ENCODE measurements at regions not wholly inside any gene's neighbourhood (a gene's known extent, or its start where the extent isn't known, plus 50 kb on each side); places are given as distances from the start of the nearest gene placed in this dataset.

DNA sequence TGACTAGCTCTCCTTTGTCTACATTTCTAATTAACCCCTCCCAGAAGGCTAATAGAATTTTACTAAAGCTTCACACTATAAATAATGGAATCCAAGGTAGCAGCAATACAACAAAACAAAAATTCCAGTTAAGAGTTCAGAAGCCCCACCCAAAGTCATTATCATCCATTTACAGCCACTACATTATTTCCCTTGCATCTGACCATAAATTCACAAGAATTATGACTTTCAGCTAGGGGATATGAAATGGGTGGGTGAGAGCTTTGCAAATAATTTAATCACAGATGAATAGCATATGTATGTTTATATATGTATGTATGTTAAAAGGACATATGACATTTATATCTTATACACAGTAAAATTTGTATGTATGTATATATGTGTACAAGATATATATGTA lies 65.3 kb upstream of the PTGDR start:
- in situ Hi-C loops (cut with MboI; ENCODE audit: low pct_ligation_motif_present in 1 of 4, low pct_unique_long_range_greater_than_20kb in 1 of 4, low sequenced_read_pairs in 3 of 4) (no loop called here), intact Hi-C loops (cut with DNase I; ENCODE audit: low total_unique reads) (no loop called here)
- Histone ChIP-seq H3K9me3 (no peaks in the 10 kb centered on the region), H3K27me3 (no peaks in the 10 kb centered on the region), H3K4me1 (no peaks in the 10 kb centered on the region), H3K4me3 (no peak overlapping the region), H3K36me3 (no peaks in the 10 kb centered on the region), H3K27ac (no peak overlapping the region)
- no peak for DNase-seq
- TF ChIP-seq EP300 (IDR thresholded peaks at IDR 0.05; ENCODE audit: low read depth) = no peak
- TF ChIP-seq CTCF (IDR thresholded peaks at IDR 0.05) = no peak
- TF ChIP-seq POLR2A (IDR thresholded peaks at IDR 0.05) = no peak

GRCh38 chr14:52190337-52190931 lies 77.1 kb upstream of the PTGDR start:
- WGBS, 2 donors (ENCODE audit: low coverage in 1 of 2) = 93 to 94% methylated on average over 2 to 4 of the region's 4 CpGs
- no peak overlapping the region for H3K4me3 ChIP-seq
- intact Hi-C loops (cut with DNase I; ENCODE audit: low total_unique reads) (no loop called here), in situ Hi-C loops (cut with MboI; ENCODE audit: low pct_ligation_motif_present in 1 of 4, low pct_unique_long_range_greater_than_20kb in 1 of 4, low sequenced_read_pairs in 3 of 4) (no loop called here)
- peaks cover 0 to under 1% of the 10 kb centered on the region in 2 donors for H3K9me3 ChIP-seq
- H3K4me1 ChIP-seq = no peaks in the 10 kb centered on the region
- no peaks in the 10 kb centered on the region for H3K36me3 ChIP-seq
- no peak overlapping the region for H3K27ac ChIP-seq
- no peaks in the 10 kb centered on the region for H3K27me3 ChIP-seq
- TF ChIP-seq CTCF (IDR thresholded peaks at IDR 0.05) = no peak
- DNase-seq = no peak

DNA sequence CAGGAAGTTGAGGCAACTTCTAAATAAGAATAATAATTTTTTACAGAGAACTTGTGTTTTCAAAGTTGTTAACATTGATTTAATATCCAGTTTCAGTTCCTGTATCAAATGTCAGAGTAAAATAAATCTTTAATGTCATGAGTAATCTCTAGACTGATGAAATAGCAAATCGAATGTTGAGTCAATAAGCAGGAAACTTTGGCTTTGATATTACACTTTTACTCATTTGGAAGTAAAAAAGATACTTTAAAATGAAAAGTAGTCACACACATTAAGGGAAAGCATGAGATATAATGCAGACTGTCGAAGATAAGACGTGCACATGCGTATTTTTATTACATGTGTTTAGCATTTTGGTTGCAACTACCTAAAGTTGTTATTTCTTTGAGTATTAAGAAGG lies 78.2 kb upstream of the PTGDR start:
- no peak for TF ChIP-seq POLR2AphosphoS5 (IDR thresholded peaks at IDR 0.05)
- TF ChIP-seq POLR2A (IDR thresholded peaks at IDR 0.05) = no peak
- no peak for TF ChIP-seq CTCF (IDR thresholded peaks at IDR 0.05)
- no peak for TF ChIP-seq EP300 (IDR thresholded peaks at IDR 0.05; ENCODE audit: low read depth)
- no peak for DNase-seq
- intact Hi-C loops (cut with DNase I; ENCODE audit: low total_unique reads) = no loop called here
- no peak overlapping the region for H3K4me3 ChIP-seq
- no peaks in the 10 kb centered on the region for H3K9me3 ChIP-seq
- in situ Hi-C loops (cut with MboI; ENCODE audit: low pct_ligation_motif_present in 1 of 4, low pct_unique_long_range_greater_than_20kb in 1 of 4, low sequenced_read_pairs in 3 of 4) = no loop called here
- H3K36me3 ChIP-seq = no peaks in the 10 kb centered on the region
- H3K27me3 ChIP-seq = no peaks in the 10 kb centered on the region
- no peaks in the 10 kb centered on the region for H3K4me1 ChIP-seq
- no peak overlapping the region for H3K27ac ChIP-seq
- 60 to 78% methylated on average over 4 of the region's 4 CpGs for WGBS, 2 donors (ENCODE audit: low coverage in 1 of 2)

DNA sequence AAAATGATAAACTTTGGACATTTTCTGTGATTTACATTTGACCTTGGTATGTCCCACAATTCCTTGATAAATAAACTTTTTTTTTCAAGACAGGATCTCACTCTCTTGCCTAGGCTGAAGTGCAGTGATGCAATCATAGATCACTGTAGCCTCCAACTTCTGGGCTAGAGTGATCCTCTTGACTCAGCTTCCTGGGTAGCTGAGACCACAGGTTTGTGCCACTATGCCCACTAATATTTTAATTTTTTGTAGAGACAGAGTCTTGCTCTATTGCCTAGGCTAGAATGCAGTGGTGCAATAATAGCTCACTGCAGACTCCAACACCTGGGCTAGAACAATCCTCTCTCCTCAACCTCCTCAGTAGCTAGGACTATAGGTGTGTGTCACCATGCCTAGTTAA lies 79.1 kb upstream of the PTGDR start:
- DNase-seq = no peak
- intact Hi-C loops (cut with DNase I; ENCODE audit: low total_unique reads) = no loop called here
- Histone ChIP-seq H3K4me1 (no peaks in the 10 kb centered on the region), H3K27ac (no peak overlapping the region), H3K4me3 (no peak overlapping the region), H3K36me3 (no peaks in the 10 kb centered on the region), H3K9me3 (no peaks in the 10 kb centered on the region), H3K27me3 (no peaks in the 10 kb centered on the region)
- in situ Hi-C loops (cut with MboI; ENCODE audit: low pct_ligation_motif_present in 1 of 4, low pct_unique_long_range_greater_than_20kb in 1 of 4, low sequenced_read_pairs in 3 of 4) = no loop called here
- no peak for TF ChIP-seq POLR2A (IDR thresholded peaks at IDR 0.05)
- no peak for TF ChIP-seq EP300 (IDR thresholded peaks at IDR 0.05; ENCODE audit: low read depth)

DNA sequence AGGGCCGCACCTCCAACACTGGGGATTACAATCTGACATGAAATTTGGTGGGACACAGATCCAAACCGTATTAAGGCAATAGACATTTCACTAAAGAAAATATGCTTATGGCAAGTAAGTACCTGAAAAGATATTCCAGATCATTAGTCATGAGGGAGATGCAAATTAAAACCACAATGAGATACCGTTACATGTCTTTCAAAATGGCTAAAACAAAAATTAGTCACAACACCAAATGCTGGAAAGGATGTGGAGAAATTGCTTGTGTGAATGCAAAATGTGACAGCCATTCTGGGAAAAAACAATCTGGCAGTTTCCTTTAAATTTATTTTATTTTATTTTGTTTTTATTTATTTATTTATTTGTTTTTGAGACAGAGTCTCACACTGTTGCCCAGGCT lies 82.3 kb upstream of the PTGDR start:
- no peaks in the 10 kb centered on the region for H3K27me3 ChIP-seq
- H3K36me3 ChIP-seq = no peaks in the 10 kb centered on the region
- peaks cover 7 to 8% of the 10 kb centered on the region in 2 donors for H3K9me3 ChIP-seq
- no peak for DNase-seq
- 50 to 64% methylated on average over 2 to 3 of the region's 3 CpGs for WGBS, 2 donors (ENCODE audit: low coverage in 1 of 2)
- TF ChIP-seq EP300 (IDR thresholded peaks at IDR 0.05; ENCODE audit: low read depth) (no peak), POLR2A (IDR thresholded peaks at IDR 0.05) (no peak), CTCF (IDR thresholded peaks at IDR 0.05) (no peak), POLR2AphosphoS5 (IDR thresholded peaks at IDR 0.05) (no peak)
- no peak overlapping the region for H3K27ac ChIP-seq
- H3K4me1 ChIP-seq = no peaks in the 10 kb centered on the region
- H3K4me3 ChIP-seq = no peak overlapping the region
- intact Hi-C loops (cut with DNase I; ENCODE audit: low total_unique reads) = no loop called here
- in situ Hi-C loops (cut with MboI; ENCODE audit: low pct_ligation_motif_present in 1 of 4, low pct_unique_long_range_greater_than_20kb in 1 of 4, low sequenced_read_pairs in 3 of 4) = no loop called here
